ENCODE measurements at regions not wholly inside any gene's neighbourhood (a gene's known extent, or its start where the extent isn't known, plus 50 kb on each side); places are given as distances from the start of the nearest gene placed in this dataset.

GRCh38 chr1:29830383-29830782 is 594.1 kb downstream of the PTPRU start:
- intact Hi-C loops (cut with DNase I) = no loop called here
- H3K36me3 ChIP-seq = no peaks in the 10 kb centered on the region
- no peak for TF ChIP-seq CTCF (IDR thresholded peaks at IDR 0.05)
- H3K27ac ChIP-seq = no peak overlapping the region
- no peaks in the 10 kb centered on the region for H3K4me1 ChIP-seq
- H3K9me3 ChIP-seq = no peaks in the 10 kb centered on the region
- peak in 1 of 2 donors; percentile 33 for DNase-seq (ENCODE audit: low spot score in 2 of 2)
- H3K4me3 ChIP-seq = no peak overlapping the region
- H3K27me3 ChIP-seq = no peaks in the 10 kb centered on the region

GRCh38 chr1:29829448-29830344 is 593.4 kb downstream of the PTPRU start:
- Histone ChIP-seq H3K27me3 (no peaks in the 10 kb centered on the region), H3K4me1 (no peaks in the 10 kb centered on the region), H3K4me3 (no peak overlapping the region), H3K36me3 (no peaks in the 10 kb centered on the region), H3K27ac (no peak overlapping the region), H3K9me3 (no peaks in the 10 kb centered on the region)
- DNase-seq (ENCODE audit: low spot score in 2 of 2) = peak in 1 of 2 donors; percentile 53
- intact Hi-C loops (cut with DNase I) = no loop called here
- no peak for TF ChIP-seq CTCF (IDR thresholded peaks at IDR 0.05)

- Histone ChIP-seq H3K27me3 (no peaks in the 10 kb centered on the region), H3K27ac (no peak overlapping the region), H3K36me3 (no peaks in the 10 kb centered on the region), H3K4me1 (no peaks in the 10 kb centered on the region), H3K4me3 (no peak overlapping the region), H3K9me3 (no peaks in the 10 kb centered on the region)
- no peak for TF ChIP-seq CTCF (IDR thresholded peaks at IDR 0.05)
- intact Hi-C loops (cut with DNase I) = no loop called here
- peak in 1 of 2 donors; percentile 55 for DNase-seq (ENCODE audit: low spot score in 2 of 2)
Measured at GRCh38 chr1:29828526-29829447, 592.5 kb downstream of the PTPRU start.

- TF ChIP-seq CTCF (IDR thresholded peaks at IDR 0.05) = no peak
- Histone ChIP-seq H3K27ac (no peak overlapping the region), H3K36me3 (no peaks in the 10 kb centered on the region), H3K4me1 (no peaks in the 10 kb centered on the region), H3K4me3 (no peak overlapping the region), H3K27me3 (no peaks in the 10 kb centered on the region), H3K9me3 (no peaks in the 10 kb centered on the region)
- intact Hi-C loops (cut with DNase I) = no loop called here
- DNase-seq (ENCODE audit: low spot score in 2 of 2) = no peak
Measured at GRCh38 chr1:29827801-29828525, 591.6 kb downstream of the PTPRU start.

- H3K36me3 ChIP-seq = no peaks in the 10 kb centered on the region
- H3K9me3 ChIP-seq = no peaks in the 10 kb centered on the region
- H3K27me3 ChIP-seq = no peaks in the 10 kb centered on the region
- TF ChIP-seq CTCF (IDR thresholded peaks at IDR 0.05) = no peak
- no peak overlapping the region for H3K27ac ChIP-seq
- H3K4me1 ChIP-seq = no peaks in the 10 kb centered on the region
- no peak overlapping the region for H3K4me3 ChIP-seq
- DNase-seq (ENCODE audit: low spot score in 2 of 2) = no peak
- intact Hi-C loops (cut with DNase I) = no loop called here
Measured at GRCh38 chr1:29827237-29827750, 591.0 kb downstream of the PTPRU start.
